AG04449 (cell line): ENCODE measurements at regions not wholly inside any gene's neighbourhood (a gene's known extent, or its start where the extent isn't known, plus 50 kb on each side); places are given as distances from the start of the nearest gene placed in this dataset.

Source experiments
- CTCF ChIA-PET: fragments of 350-600 bp; formaldehyde crosslinking; extraction: SDS; loops from one replicate; lab custom pipeline; 2021; ENCODE audit warnings: antibody characterized with exemption; lab: Yijun Ruan, JAX
- POLR2A ChIA-PET: fragments of 400-600, 350-600 bp; formaldehyde crosslinking; extraction: SDS; loops from one replicate; lab custom pipeline; 2020; ENCODE audit warnings: antibody characterized with exemption, inconsistent platforms; lab: Yijun Ruan, JAX
- DNase-seq: peaks from one replicate; pipeline ENCODE4 v3.0.0-alpha.2; 2010; ENCODE audit warnings: low read depth, low spot score
- H3K4me3 ChIP-seq: 2 replicates; pipeline ENCODE4 v1.5.1; 2011; ENCODE audit warnings: low read depth, mild to moderate bottlenecking, control low read depth, low read length
- CTCF ChIP-seq: IDR thresholded peaks from one replicate; pipeline ENCODE4 v1.5.1; 2011; ENCODE audit warnings: mild to moderate bottlenecking, moderate library complexity, low read length, control low read depth, inconsistent platforms; ENCODE audit not compliant: insufficient read depth; ENCODE audit errors: missing control alignments

DNA sequence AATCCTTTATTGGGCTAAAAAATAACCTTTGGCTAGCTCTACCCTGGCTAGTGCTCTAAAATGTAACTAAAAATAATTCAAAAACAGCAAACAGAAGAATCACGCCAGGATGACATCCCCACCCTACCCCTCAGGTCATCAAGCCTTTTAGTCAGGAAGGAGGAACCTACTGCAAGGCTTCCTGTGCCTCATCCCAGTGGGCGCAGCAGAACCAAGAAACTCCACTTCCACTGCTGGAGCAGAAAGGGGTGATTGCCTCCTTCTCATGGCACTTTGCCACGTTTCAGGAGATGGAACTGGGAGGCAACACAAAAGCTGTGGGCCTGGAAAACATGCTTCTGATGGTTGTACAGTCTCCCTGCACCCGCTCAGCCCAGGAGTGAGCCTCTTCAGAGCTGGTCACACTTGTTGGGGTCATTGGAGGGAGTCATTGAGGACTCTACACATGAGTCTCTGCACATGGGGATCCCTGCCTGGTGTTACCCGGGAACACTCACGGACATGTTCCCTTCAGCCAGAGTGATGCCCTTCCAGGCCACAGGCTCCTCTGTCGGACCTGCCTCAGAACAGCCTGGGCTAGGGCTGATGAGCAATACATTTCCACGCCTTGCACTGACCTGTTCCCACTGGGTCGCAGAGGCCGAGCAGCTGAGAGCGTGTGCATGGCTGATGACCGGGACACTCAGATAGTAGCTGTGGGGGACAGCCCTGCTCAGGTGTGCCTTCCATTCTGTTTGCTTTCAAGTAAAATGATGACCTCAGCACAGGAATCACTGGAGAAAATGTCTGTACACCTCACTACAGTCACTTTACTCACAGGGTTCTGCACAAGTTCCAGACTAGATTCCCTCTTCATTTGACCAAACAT, 355.3 kb downstream of the FGFR2 start:
- DNase-seq, result no peak
- ChIA-PET CTCF (no interaction called here), POLR2A (no interaction called here)
- no peak for TF ChIP-seq CTCF
- H3K4me3 ChIP-seq, result no peak overlapping the region

DNA sequence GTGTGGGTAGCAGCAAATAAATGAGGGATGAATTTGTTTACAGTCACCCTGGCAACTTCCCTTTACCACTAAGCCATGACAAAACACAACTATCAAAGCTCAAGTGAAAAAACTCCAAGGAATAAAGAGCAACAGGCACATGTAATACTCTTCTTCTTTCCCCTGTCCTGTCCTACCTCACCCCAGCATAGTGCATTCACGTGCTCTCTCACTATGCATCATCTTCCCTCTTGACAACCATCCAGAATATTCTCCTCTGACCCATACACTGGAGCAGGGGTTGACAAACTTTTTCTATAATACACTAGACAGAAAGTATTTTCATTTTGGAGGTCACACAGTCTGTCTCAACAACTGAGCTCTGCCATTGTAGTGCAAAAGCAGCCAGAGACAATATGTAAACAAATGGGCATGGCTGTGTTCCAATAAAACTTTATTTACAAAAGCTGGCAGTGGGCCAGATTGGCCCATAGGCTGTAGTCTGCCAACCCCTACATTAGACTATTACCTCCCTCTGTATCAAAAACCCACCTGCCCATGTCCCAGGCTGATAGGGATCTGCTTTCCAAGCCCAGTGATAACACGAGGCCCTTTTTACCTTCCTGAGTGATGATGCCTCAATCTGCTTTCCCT, 354.5 kb downstream of the FGFR2 start:
- DNase-seq, result no peak
- POLR2A ChIA-PET, result no interaction called here
- H3K4me3 ChIP-seq, result no peak overlapping the region
- TF ChIP-seq CTCF, result no peak
- CTCF ChIA-PET, result no interaction called here

- ChIA-PET CTCF (no interaction called here), POLR2A (no interaction called here)
- no peak for DNase-seq
- no peak overlapping the region for H3K4me3 ChIP-seq
- no peak for TF ChIP-seq CTCF
Measured at GRCh38 chr10:121244818-121245217, 353.4 kb downstream of the FGFR2 start.

DNA sequence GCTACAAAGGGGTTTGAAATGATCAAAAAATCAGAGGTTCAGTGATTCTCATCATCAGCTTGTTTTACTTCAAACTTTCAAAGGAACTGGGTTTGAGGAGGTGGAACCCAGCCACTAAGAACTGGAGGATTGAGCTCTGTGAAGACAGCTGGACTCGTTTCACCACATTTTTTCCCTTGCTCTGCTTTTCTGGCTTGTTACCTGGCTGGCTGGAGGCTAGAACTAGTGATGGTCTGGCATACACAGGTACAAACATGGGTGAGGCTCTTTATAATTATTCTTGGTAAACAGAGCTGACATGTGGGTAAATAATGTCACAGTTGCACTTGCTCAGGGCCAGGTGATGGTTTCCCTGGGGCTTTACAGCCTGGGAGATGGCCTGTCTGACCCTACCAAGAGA, 352.5 kb downstream of the FGFR2 start:
- no peak overlapping the region for H3K4me3 ChIP-seq
- ChIA-PET CTCF (no interaction called here), POLR2A (no interaction called here)
- TF ChIP-seq CTCF, result no peak
- DNase-seq, result no peak

- ChIA-PET CTCF (no interaction called here), POLR2A (no interaction called here)
- TF ChIP-seq CTCF, result no peak
- no peak overlapping the region for H3K4me3 ChIP-seq
- no peak for DNase-seq
Measured at GRCh38 chr10:121248266-121248665, 350.0 kb downstream of the FGFR2 start.

- TF ChIP-seq CTCF, result no peak
- DNase-seq, result no peak
- POLR2A ChIA-PET, result no interaction called here
- no peak overlapping the region for H3K4me3 ChIP-seq
- CTCF ChIA-PET, result no interaction called here
Measured at GRCh38 chr10:121250995-121251764, 347.1 kb downstream of the FGFR2 start.
